ENCODE measurements at regions not wholly inside any gene's neighbourhood (a gene's known extent, or its start where the extent isn't known, plus 50 kb on each side); places are given as distances from the start of the nearest gene placed in this dataset.

GRCh38 chr9:1461812-1462211, 411.7 kb downstream of the DMRT2 start (continued):
- TF ChIP-seq ZNF462 (CRISPR knock-in tag; IDR thresholded peaks at IDR 0.05) (no peak), CREB1 (CRISPR knock-in tag; IDR thresholded peaks at IDR 0.05; ENCODE audit: low read depth) (no peak)

- Mint-ChIP-seq H3K27ac (no peak overlapping the region), H3K4me1 (peaks cover 6% of the 10 kb centered on the region; the same call in 2 of the 3 replicates), H3K4me3 (no peak overlapping the region), H3K27me3 (ENCODE audit: insufficient read depth, low read depth, poor library complexity) (peaks cover 3% of the 10 kb centered on the region), H3K36me3 (ENCODE audit: low read depth) (no peaks in the 10 kb centered on the region), H3K9me3 (no peaks in the 10 kb centered on the region)
- H3F3A ChIP-seq (replicated peaks; ENCODE audit: low read depth), result no peaks in the 10 kb centered on the region
- H3K9me2 ChIP-seq (ENCODE audit: insufficient read depth), result no peaks in the 10 kb centered on the region; the same call in 1 of the 2 replicates
- H4K20me1 ChIP-seq (replicated peaks; ENCODE audit: insufficient read depth), result no peaks in the 10 kb centered on the region
- H2AFZ ChIP-seq, result no peak overlapping the region
- ATAC-seq, result no peak
- no peak overlapping the region for H3K4me3 ChIP-seq
- H3K27ac ChIP-seq (ENCODE audit: low read depth), result no peak overlapping the region
- no peaks in the 10 kb centered on the region for H3K36me3 ChIP-seq (ENCODE audit: insufficient read depth)
- no peaks in the 10 kb centered on the region for H3K27me3 ChIP-seq (ENCODE audit: insufficient read depth)
- H3K4me1 ChIP-seq (ENCODE audit: insufficient read depth), result no peaks in the 10 kb centered on the region
- no peak overlapping the region for H3K4me2 ChIP-seq
- no peaks in the 10 kb centered on the region for H3K79me2 ChIP-seq (replicated peaks; ENCODE audit: insufficient read depth)
- DNase-seq (ENCODE audit: low spot score), result no peak
- no peak for TF ChIP-seq EZH2phosphoT487 (IDR thresholded peaks at IDR 0.05; ENCODE audit: unreplicated experiment)
- TF ChIP-seq JUNB (IDR thresholded peaks at IDR 0.05; ENCODE audit: unreplicated experiment), result no peak
- TF ChIP-seq, protein P1, sequence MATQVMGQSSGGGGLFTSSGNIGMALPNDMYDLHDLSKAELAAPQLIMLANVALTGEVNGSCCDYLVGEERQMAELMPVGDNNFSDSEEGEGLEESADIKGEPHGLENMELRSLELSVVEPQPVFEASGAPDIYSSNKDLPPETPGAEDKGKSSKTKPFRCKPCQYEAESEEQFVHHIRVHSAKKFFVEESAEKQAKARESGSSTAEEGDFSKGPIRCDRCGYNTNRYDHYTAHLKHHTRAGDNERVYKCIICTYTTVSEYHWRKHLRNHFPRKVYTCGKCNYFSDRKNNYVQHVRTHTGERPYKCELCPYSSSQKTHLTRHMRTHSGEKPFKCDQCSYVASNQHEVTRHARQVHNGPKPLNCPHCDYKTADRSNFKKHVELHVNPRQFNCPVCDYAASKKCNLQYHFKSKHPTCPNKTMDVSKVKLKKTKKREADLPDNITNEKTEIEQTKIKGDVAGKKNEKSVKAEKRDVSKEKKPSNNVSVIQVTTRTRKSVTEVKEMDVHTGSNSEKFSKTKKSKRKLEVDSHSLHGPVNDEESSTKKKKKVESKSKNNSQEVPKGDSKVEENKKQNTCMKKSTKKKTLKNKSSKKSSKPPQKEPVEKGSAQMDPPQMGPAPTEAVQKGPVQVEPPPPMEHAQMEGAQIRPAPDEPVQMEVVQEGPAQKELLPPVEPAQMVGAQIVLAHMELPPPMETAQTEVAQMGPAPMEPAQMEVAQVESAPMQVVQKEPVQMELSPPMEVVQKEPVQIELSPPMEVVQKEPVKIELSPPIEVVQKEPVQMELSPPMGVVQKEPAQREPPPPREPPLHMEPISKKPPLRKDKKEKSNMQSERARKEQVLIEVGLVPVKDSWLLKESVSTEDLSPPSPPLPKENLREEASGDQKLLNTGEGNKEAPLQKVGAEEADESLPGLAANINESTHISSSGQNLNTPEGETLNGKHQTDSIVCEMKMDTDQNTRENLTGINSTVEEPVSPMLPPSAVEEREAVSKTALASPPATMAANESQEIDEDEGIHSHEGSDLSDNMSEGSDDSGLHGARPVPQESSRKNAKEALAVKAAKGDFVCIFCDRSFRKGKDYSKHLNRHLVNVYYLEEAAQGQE (IDR thresholded peaks at IDR 0.05; ENCODE audit: unreplicated experiment), result no peak
- no peak for TF ChIP-seq STAT1 (IDR thresholded peaks at IDR 0.05; ENCODE audit: unreplicated experiment)
- no peak for TF ChIP-seq ZNF331 (CRISPR knock-in tag; IDR thresholded peaks at IDR 0.05; ENCODE audit: low read depth)
- no peak for TF ChIP-seq NANOG (IDR thresholded peaks at IDR 0.05; ENCODE audit: borderline replicate concordance)
- TF ChIP-seq, protein P2, sequence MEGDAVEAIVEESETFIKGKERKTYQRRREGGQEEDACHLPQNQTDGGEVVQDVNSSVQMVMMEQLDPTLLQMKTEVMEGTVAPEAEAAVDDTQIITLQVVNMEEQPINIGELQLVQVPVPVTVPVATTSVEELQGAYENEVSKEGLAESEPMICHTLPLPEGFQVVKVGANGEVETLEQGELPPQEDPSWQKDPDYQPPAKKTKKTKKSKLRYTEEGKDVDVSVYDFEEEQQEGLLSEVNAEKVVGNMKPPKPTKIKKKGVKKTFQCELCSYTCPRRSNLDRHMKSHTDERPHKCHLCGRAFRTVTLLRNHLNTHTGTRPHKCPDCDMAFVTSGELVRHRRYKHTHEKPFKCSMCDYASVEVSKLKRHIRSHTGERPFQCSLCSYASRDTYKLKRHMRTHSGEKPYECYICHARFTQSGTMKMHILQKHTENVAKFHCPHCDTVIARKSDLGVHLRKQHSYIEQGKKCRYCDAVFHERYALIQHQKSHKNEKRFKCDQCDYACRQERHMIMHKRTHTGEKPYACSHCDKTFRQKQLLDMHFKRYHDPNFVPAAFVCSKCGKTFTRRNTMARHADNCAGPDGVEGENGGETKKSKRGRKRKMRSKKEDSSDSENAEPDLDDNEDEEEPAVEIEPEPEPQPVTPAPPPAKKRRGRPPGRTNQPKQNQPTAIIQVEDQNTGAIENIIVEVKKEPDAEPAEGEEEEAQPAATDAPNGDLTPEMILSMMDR (conservative IDR thresholded peaks at IDR 0.05; ENCODE audit: low read depth in 2 of 2), result no peak
- TF ChIP-seq, protein P3, sequence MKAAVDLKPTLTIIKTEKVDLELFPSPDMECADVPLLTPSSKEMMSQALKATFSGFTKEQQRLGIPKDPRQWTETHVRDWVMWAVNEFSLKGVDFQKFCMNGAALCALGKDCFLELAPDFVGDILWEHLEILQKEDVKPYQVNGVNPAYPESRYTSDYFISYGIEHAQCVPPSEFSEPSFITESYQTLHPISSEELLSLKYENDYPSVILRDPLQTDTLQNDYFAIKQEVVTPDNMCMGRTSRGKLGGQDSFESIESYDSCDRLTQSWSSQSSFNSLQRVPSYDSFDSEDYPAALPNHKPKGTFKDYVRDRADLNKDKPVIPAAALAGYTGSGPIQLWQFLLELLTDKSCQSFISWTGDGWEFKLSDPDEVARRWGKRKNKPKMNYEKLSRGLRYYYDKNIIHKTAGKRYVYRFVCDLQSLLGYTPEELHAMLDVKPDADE (IDR thresholded peaks at IDR 0.05), result no peak
- TF ChIP-seq ZNF114 (CRISPR knock-in tag; IDR thresholded peaks at IDR 0.05), result no peak
- TF ChIP-seq CREB1 (CRISPR knock-in tag; IDR thresholded peaks at IDR 0.05; ENCODE audit: low read depth), result no peak
Observed at GRCh38 chr9:1462626-1463308, 412.6 kb downstream of the DMRT2 start.

Data from GM23338 (cell line).